ENCODE measurements at regions not wholly inside any gene's neighbourhood (a gene's known extent, or its start where the extent isn't known, plus 50 kb on each side); places are given as distances from the start of the nearest gene placed in this dataset.

GRCh38 chr4:124183231-124183630 lies 529.3 kb downstream of the ANKRD50 start:
- Histone ChIP-seq H3K79me2 (ENCODE audit: control insufficient read depth, insufficient read depth, low read length) (no peaks in the 10 kb centered on the region), H3K27me3 (ENCODE audit: control insufficient read depth, extremely low read depth, insufficient read depth, low read length) (no peaks in the 10 kb centered on the region), H3K4me2 (ENCODE audit: control insufficient read depth, extremely low read depth, insufficient read depth, low read depth, low read length) (no peak overlapping the region), H3K9me3 (ENCODE audit: control insufficient read depth, low read depth, low read length) (no peaks in the 10 kb centered on the region), H2AFZ (ENCODE audit: control insufficient read depth, low read length) (no peak overlapping the region), H4K20me1 (ENCODE audit: control insufficient read depth, extremely low read depth, insufficient read depth, low read length) (no peaks in the 10 kb centered on the region), H3K36me3 (ENCODE audit: control insufficient read depth in 2 of 2, extremely low read depth in 1 of 2, insufficient read depth in 2 of 2, low read length in 2 of 2) (no peaks in the 10 kb centered on the region), H3K9ac (ENCODE audit: control insufficient read depth, extremely low read depth, insufficient read depth, low read length) (no peak overlapping the region), H3K4me1 (ENCODE audit: control insufficient read depth, extremely low read depth, insufficient read depth, low read length) (peaks cover 2% of the 10 kb centered on the region), H3K4me3 (ENCODE audit: control insufficient read depth in 2 of 3, extremely low read depth in 1 of 3, insufficient read depth in 2 of 3, low read depth in 1 of 3, low read length in 3 of 3) (no peak overlapping the region), H3K9me1 (ENCODE audit: control insufficient read depth, extremely low read depth, insufficient read depth, low read length) (no peaks in the 10 kb centered on the region), H3K27ac (ENCODE audit: control insufficient read depth, insufficient read depth, low read length) (no peak overlapping the region)
- no peak for TF ChIP-seq EZH2 (IDR thresholded peaks at IDR 0.05; ENCODE audit: low read length)
- TF ChIP-seq CTCF (optimal IDR thresholded peaks at IDR 0.05 in 1 of 3, IDR thresholded peaks at IDR 0.05 in 1 of 3, conservative IDR thresholded peaks at IDR 0.05 in 1 of 3; ENCODE audit: extremely low read depth in 1 of 3, insufficient read depth in 2 of 3, low read length in 3 of 3) = no peak
- FAIRE-seq (no peak), DNase-seq (ENCODE audit: low read depth, low spot score) (no peak)
- dilution Hi-C loops (cut with MboI; ENCODE audit: extremely low pct_ligation_motif_present, low sequenced_read_pairs) = no loop called here

GRCh38 chr4:124183926-124184325 lies 528.6 kb downstream of the ANKRD50 start:
- H3K27ac ChIP-seq (ENCODE audit: control insufficient read depth, insufficient read depth, low read length) = no peak overlapping the region
- no peak overlapping the region for H3K4me2 ChIP-seq (ENCODE audit: control insufficient read depth, extremely low read depth, insufficient read depth, low read depth, low read length)
- H3K4me3 ChIP-seq (ENCODE audit: control insufficient read depth in 2 of 3, extremely low read depth in 1 of 3, insufficient read depth in 2 of 3, low read depth in 1 of 3, low read length in 3 of 3) = no peak overlapping the region
- FAIRE-seq (no peak), DNase-seq (ENCODE audit: low read depth, low spot score) (no peak)
- no peaks in the 10 kb centered on the region for H3K9me3 ChIP-seq (ENCODE audit: control insufficient read depth, low read depth, low read length)
- H3K9me1 ChIP-seq (ENCODE audit: control insufficient read depth, extremely low read depth, insufficient read depth, low read length) = no peaks in the 10 kb centered on the region
- no peak for TF ChIP-seq EZH2 (IDR thresholded peaks at IDR 0.05; ENCODE audit: low read length)
- no peak for TF ChIP-seq CTCF (optimal IDR thresholded peaks at IDR 0.05 in 1 of 3, IDR thresholded peaks at IDR 0.05 in 1 of 3, conservative IDR thresholded peaks at IDR 0.05 in 1 of 3; ENCODE audit: extremely low read depth in 1 of 3, insufficient read depth in 2 of 3, low read length in 3 of 3)
- no peaks in the 10 kb centered on the region for H3K36me3 ChIP-seq (ENCODE audit: control insufficient read depth in 2 of 2, extremely low read depth in 1 of 2, insufficient read depth in 2 of 2, low read length in 2 of 2)
- dilution Hi-C loops (cut with MboI; ENCODE audit: extremely low pct_ligation_motif_present, low sequenced_read_pairs) = no loop called here
- H3K79me2 ChIP-seq (ENCODE audit: control insufficient read depth, insufficient read depth, low read length) = no peaks in the 10 kb centered on the region
- H3K4me1 ChIP-seq (ENCODE audit: control insufficient read depth, extremely low read depth, insufficient read depth, low read length) = no peaks in the 10 kb centered on the region
- no peak overlapping the region for H3K9ac ChIP-seq (ENCODE audit: control insufficient read depth, extremely low read depth, insufficient read depth, low read length)
- no peaks in the 10 kb centered on the region for H3K27me3 ChIP-seq (ENCODE audit: control insufficient read depth, extremely low read depth, insufficient read depth, low read length)
- H4K20me1 ChIP-seq (ENCODE audit: control insufficient read depth, extremely low read depth, insufficient read depth, low read length) = no peaks in the 10 kb centered on the region
- no peak overlapping the region for H2AFZ ChIP-seq (ENCODE audit: control insufficient read depth, low read length)
